ENCODE measurements at regions not wholly inside any gene's neighbourhood (a gene's known extent, or its start where the extent isn't known, plus 50 kb on each side); places are given as distances from the start of the nearest gene placed in this dataset.

- TF ChIP-seq CTCF (IDR thresholded peaks at IDR 0.05; ENCODE audit: extremely low read depth, missing control alignments): no peak
- no peak for DNase-seq (ENCODE audit: low spot score)
Observed at GRCh38 chr3:157979022-157979421, 127.2 kb downstream of the SHOX2 start.

DNA sequence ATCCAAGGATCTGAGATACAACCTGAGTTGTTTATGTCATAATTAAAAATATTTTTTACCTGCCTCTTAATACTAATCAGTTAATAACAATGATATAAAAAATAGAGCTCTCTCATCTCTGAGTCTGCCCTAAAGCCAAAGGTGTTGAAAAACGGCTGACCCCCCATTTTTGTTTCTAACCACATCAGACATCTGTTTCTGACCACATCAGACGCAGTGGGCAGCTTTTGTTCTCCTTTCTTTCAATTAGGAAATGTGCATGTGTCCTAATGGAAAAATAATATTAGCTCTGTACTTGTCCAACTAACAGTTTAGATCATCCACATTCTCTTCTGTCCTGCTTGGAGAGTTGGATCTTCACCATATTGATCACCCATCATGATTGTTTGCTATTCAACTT is 144.6 kb downstream of the SHOX2 start:
- TF ChIP-seq CTCF (IDR thresholded peaks at IDR 0.05; ENCODE audit: extremely low read depth, missing control alignments): no peak
- no peak for DNase-seq (ENCODE audit: low spot score)

GRCh38 chr3:157958457-157958856 is 147.8 kb downstream of the SHOX2 start:
- DNase-seq (ENCODE audit: low spot score): no peak
- no peak for TF ChIP-seq CTCF (IDR thresholded peaks at IDR 0.05; ENCODE audit: extremely low read depth, missing control alignments)

DNA sequence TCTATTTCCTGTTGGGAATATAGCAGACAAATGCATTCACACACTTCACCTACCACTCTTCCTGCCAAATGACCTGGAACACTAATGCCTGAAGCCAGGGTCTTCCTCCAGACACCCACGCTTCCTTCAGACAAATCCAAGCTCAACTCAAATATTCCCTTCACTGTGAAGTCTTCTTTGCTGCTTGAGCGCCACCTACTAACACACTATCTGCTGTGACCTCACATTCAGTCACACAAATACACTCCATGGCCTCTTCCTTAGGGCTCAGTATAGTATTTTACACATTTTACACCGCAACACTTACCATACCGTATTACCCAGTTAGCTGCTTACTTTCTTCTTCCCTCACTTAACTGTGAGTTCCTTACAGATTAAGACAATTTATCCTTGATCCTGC is 149.4 kb downstream of the SHOX2 start:
- DNase-seq (ENCODE audit: low spot score): no peak
- TF ChIP-seq CTCF (IDR thresholded peaks at IDR 0.05; ENCODE audit: extremely low read depth, missing control alignments): no peak

DNA sequence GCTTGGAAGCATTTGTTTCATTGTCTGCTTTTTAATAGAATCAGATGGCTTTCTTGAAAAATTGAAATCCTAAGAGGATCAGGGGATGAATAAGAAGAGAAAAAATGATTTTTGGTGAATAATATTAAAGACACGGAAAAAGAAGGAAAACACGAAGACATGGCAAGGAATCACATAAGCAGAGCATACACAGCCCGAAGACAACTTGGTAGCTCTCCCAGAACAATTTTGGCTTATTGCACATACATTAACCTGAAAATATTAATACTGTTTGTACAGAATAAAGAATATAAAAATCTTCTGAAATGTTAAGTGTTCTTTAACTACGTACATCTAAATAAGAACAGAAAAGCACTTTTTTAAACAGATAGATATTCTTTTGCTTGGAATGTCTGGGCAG is 150.0 kb downstream of the SHOX2 start:
- TF ChIP-seq CTCF (IDR thresholded peaks at IDR 0.05; ENCODE audit: extremely low read depth, missing control alignments): no peak

GRCh38 chr3:157953565-157953964 is 152.7 kb downstream of the SHOX2 start:
- no peak for TF ChIP-seq CTCF (IDR thresholded peaks at IDR 0.05; ENCODE audit: extremely low read depth, missing control alignments)
- no peak for DNase-seq (ENCODE audit: low spot score)

More for the DNA sequence above, 150.0 kb downstream of the SHOX2 start:
- DNase-seq (ENCODE audit: low spot score): no peak

DNA sequence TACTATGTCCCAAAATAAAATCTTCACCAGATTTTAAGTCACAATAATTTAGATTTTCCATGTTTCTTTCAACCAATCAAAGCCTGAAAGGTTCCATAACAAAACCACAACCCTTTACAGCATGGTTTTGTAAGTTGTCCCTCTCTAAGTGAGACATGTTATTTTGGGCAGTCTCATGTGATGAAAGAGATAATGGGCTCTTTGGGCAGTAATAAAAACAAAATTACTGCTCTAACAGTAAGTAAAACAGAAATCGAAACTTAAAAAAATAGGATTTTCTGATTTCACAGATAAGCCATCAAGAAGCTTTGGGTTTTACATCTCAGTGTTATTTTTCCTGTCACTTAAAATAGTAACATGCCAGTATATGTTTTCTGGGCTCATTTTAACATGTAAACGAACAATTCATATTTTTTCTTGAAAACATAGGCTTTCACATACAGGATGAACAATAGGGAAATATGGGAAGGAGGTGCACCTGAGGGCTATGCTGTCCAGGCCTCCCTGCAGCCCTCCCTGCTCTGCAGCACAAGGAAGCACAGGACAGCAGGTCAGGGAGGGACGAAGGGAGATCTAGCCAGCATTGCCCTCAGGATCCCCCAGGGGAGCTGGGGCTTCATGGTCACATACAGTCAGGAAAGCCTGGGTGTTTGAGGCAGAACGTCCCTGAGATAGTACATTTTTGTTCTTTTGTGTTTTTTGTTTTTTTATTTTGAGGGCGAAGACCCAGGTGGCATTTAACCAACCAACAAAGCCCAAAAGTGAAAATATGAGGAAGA is 157.4 kb downstream of the SHOX2 start:
- DNase-seq (ENCODE audit: low spot score): no peak
- TF ChIP-seq CTCF (IDR thresholded peaks at IDR 0.05; ENCODE audit: extremely low read depth, missing control alignments): no peak
